ENCODE measurements at regions not wholly inside any gene's neighbourhood (a gene's known extent, or its start where the extent isn't known, plus 50 kb on each side); places are given as distances from the start of the nearest gene placed in this dataset.
"Not testable (repeated sequence)": the region's sequence is repeated elsewhere in the genome, so short reads cannot be mapped to it uniquely, and the experiment has no call there.

GRCh38 chr2:39989888-39990287 is 210.8 kb upstream of the THUMPD2 start:
- Histone ChIP-seq H3K4me3 (no peak overlapping the region), H3K27me3 (no peaks in the 10 kb centered on the region), H3K27ac (no peak overlapping the region), H3K9me3 (no peaks in the 10 kb centered on the region), H3K36me3 (no peaks in the 10 kb centered on the region), H3K4me1 (ENCODE audit: insufficient read depth) (no peaks in the 10 kb centered on the region)
- DNase-seq, result no peak
- intact Hi-C loops (cut with DNase I), result no loop called here
- TF ChIP-seq POLR2A (IDR thresholded peaks at IDR 0.05), result no peak
- no peak for TF ChIP-seq EP300 (IDR thresholded peaks at IDR 0.05)
- TF ChIP-seq, protein P1, sequence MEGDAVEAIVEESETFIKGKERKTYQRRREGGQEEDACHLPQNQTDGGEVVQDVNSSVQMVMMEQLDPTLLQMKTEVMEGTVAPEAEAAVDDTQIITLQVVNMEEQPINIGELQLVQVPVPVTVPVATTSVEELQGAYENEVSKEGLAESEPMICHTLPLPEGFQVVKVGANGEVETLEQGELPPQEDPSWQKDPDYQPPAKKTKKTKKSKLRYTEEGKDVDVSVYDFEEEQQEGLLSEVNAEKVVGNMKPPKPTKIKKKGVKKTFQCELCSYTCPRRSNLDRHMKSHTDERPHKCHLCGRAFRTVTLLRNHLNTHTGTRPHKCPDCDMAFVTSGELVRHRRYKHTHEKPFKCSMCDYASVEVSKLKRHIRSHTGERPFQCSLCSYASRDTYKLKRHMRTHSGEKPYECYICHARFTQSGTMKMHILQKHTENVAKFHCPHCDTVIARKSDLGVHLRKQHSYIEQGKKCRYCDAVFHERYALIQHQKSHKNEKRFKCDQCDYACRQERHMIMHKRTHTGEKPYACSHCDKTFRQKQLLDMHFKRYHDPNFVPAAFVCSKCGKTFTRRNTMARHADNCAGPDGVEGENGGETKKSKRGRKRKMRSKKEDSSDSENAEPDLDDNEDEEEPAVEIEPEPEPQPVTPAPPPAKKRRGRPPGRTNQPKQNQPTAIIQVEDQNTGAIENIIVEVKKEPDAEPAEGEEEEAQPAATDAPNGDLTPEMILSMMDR (IDR thresholded peaks at IDR 0.05), result no peak
- 44 to 63% (median 58%) methylated on average over 3 of the region's 3 CpGs for WGBS, 3 donors

- 8 to 21% (median 20%) methylated on average over 3 of the region's 3 CpGs for WGBS, 3 donors
- intact Hi-C loops (cut with DNase I), result no loop called here
These were observed 202.8 kb upstream of the THUMPD2 start for GRCh38 chr2:39981883-39982311.

GRCh38 chr2:39975476-39976020 is 196.5 kb upstream of the THUMPD2 start:
- TF ChIP-seq, protein P1 (IDR thresholded peaks at IDR 0.05), result no peak
- no peak for TF ChIP-seq POLR2A (IDR thresholded peaks at IDR 0.05)
- TF ChIP-seq EP300 (IDR thresholded peaks at IDR 0.05), result no peak
- Histone ChIP-seq H3K36me3 (no peaks in the 10 kb centered on the region), H3K27ac (peak overlapping the region in 1 of 2 donors; percentile 22), H3K27me3 (no peaks in the 10 kb centered on the region), H3K9me3 (no peaks in the 10 kb centered on the region), H3K4me3 (no peak overlapping the region), H3K4me1 (ENCODE audit: insufficient read depth) (peaks cover 1% of the 10 kb centered on the region)
- WGBS, 3 donors, result 8 to 24% (median 14%) methylated on average over 3 of the region's 3 CpGs
- no peak for DNase-seq
- intact Hi-C loops (cut with DNase I), result no loop called here

More at GRCh38 chr2:39981883-39982311, 202.8 kb upstream of the THUMPD2 start:
- TF ChIP-seq POLR2A (IDR thresholded peaks at IDR 0.05), result no peak
- TF ChIP-seq EP300 (IDR thresholded peaks at IDR 0.05), result no peak
- TF ChIP-seq, protein P1 (IDR thresholded peaks at IDR 0.05), result no peak
- H3K9me3 ChIP-seq, result no peaks in the 10 kb centered on the region
- H3K27me3 ChIP-seq, result no peaks in the 10 kb centered on the region
- no peak overlapping the region for H3K4me3 ChIP-seq
- H3K36me3 ChIP-seq, result no peaks in the 10 kb centered on the region
- H3K27ac ChIP-seq, result no peak overlapping the region
- peaks cover 2% of the 10 kb centered on the region for H3K4me1 ChIP-seq (ENCODE audit: insufficient read depth)
- DNase-seq, result peak in 1 of 5 donors; percentile 20

DNA sequence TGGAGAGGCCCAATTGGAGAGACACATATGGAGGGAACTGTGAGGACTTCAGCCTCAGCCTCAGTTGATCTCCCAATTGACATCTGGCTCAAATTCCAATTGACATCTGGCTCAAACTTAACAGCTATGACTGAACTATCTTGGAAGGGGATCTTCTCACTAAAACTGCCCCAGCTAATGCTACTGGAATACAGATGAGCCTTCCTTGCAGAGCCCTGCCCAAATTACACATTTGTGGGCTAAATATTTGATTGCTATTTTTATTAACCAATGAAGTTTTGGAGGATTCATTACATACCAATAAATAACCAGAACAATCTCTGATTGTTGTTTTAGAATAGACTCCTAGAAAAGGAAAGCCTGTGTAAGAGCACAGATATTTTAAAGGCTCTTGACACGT is 189.0 kb upstream of the THUMPD2 start:
- TF ChIP-seq POLR2A (IDR thresholded peaks at IDR 0.05), result no peak
- TF ChIP-seq EP300 (IDR thresholded peaks at IDR 0.05), result no peak
- TF ChIP-seq, protein P1 (IDR thresholded peaks at IDR 0.05), result no peak
- Histone ChIP-seq H3K4me3 (no peak overlapping the region), H3K4me1 (ENCODE audit: insufficient read depth) (no peaks in the 10 kb centered on the region), H3K27ac (no peak overlapping the region), H3K9me3 (no peaks in the 10 kb centered on the region), H3K27me3 (no peaks in the 10 kb centered on the region), H3K36me3 (no peaks in the 10 kb centered on the region)
- WGBS, 3 donors, result 60 to 93% (median 90%) methylated on average over 1 of the region's 1 CpG
- intact Hi-C loops (cut with DNase I), result no loop called here
- DNase-seq, result no peak

GRCh38 chr2:39960681-39961080 is 181.6 kb upstream of the THUMPD2 start:
- WGBS, 3 donors, result 66 to 79% (median 72%) methylated on average over 7 of the region's 7 CpGs
- H3K4me1 ChIP-seq (ENCODE audit: insufficient read depth); H3K27me3 ChIP-seq; H3K4me3 ChIP-seq; H3K27ac ChIP-seq; intact Hi-C loops (cut with DNase I); H3K36me3 ChIP-seq; H3K9me3 ChIP-seq; DNase-seq: not testable (repeated sequence)

Data from ovary (tissue), 7 donors.